Retinal pigment epithelial cell (primary cell): ENCODE measurements at regions not wholly inside any gene's neighbourhood (a gene's known extent, or its start where the extent isn't known, plus 50 kb on each side); places are given as distances from the start of the nearest gene placed in this dataset.

Experiments used
- DNase-seq: peaks from one replicate; pipeline ENCODE4 v3.0.0-alpha.2; 2010; ENCODE audit warnings: low read depth
- H3K4me3 ChIP-seq: 2 replicates; pipeline ENCODE4 v1.5.1; 2011; ENCODE audit warnings: mild to moderate bottlenecking, low read length, control low read depth, moderate library complexity
- CTCF ChIP-seq: conservative IDR thresholded peaks from 2 replicates; pipeline ENCODE4 v1.5.1; 2011; ENCODE audit warnings: low read depth, low read length, control low read depth, inconsistent platforms

GRCh38 chr2:186125625-186126024, 360.4 kb upstream of the ZC3H15 start:
- no peak overlapping the region for H3K4me3 ChIP-seq
- no peak for DNase-seq
- no peak for TF ChIP-seq CTCF

- H3K4me3 ChIP-seq = no peak overlapping the region
- TF ChIP-seq CTCF = no peak
- DNase-seq = no peak
Measured at GRCh38 chr2:186126181-186126580, 359.9 kb upstream of the ZC3H15 start.

- peak; percentile 34 for DNase-seq
- no peak for TF ChIP-seq CTCF
- H3K4me3 ChIP-seq = no peak overlapping the region
Measured at GRCh38 chr2:186129767-186130581, 356.1 kb upstream of the ZC3H15 start.

- no peak overlapping the region for H3K4me3 ChIP-seq
- peak; percentile 6 for DNase-seq
- no peak for TF ChIP-seq CTCF
Measured at GRCh38 chr2:186130748-186131641, 355.1 kb upstream of the ZC3H15 start.

GRCh38 chr2:186135686-186136085, 350.4 kb upstream of the ZC3H15 start:
- H3K4me3 ChIP-seq = no peak overlapping the region
- TF ChIP-seq CTCF = no peak
- peak; percentile 25 for DNase-seq

DNA sequence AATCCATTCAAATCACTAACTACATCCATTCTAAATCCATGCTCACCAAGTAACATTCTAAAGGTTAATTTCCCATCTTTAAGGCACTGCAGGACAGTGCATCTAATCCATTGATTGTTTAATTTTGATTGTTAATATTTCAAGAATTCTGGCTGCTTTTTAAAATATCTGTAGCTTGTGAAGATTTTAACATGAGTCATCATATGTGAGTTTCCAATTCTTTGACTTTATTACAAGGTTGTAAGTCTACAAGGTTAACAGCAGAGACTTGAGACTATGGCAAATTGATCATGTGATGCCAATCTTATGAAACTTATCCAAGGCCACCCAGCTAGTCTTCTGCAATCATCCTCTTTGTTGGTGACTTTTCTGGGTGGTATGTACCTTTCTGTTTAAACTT, 349.2 kb upstream of the ZC3H15 start:
- no peak for DNase-seq
- H3K4me3 ChIP-seq = no peak overlapping the region
- TF ChIP-seq CTCF = no peak
